Non-pigmented ciliary epithelial cell (primary cell): ENCODE measurements at regions not wholly inside any gene's neighbourhood (a gene's known extent, or its start where the extent isn't known, plus 50 kb on each side); places are given as distances from the start of the nearest gene placed in this dataset.
A peak's percentile ranks its signal among the peaks of the same experiment; 100 is the strongest.

ENCODE experiments used
- DNase-seq: peaks from one replicate; pipeline ENCODE4 v3.0.0-alpha.2; 2010; ENCODE audit warnings: low read depth

- DNase-seq = no peak
These were observed 225.1 kb downstream of the BCAT1 start for GRCh38 chr12:24723759-24724158.

GRCh38 chr12:24721191-24721590 is 227.7 kb downstream of the BCAT1 start:
- DNase-seq = no peak

GRCh38 chr12:24719293-24719721 is 229.6 kb downstream of the BCAT1 start:
- no peak for DNase-seq

- DNase-seq = no peak
These were observed 230.3 kb downstream of the BCAT1 start for GRCh38 chr12:24718617-24719016.

GRCh38 chr12:24714237-24714636 is 234.7 kb downstream of the BCAT1 start:
- no peak for DNase-seq

GRCh38 chr12:24711056-24712008 is 237.6 kb downstream of the BCAT1 start:
- no peak for DNase-seq

GRCh38 chr12:24709216-24709615 is 239.7 kb downstream of the BCAT1 start:
- no peak for DNase-seq

GRCh38 chr12:24708718-24709117 is 240.2 kb downstream of the BCAT1 start:
- no peak for DNase-seq

- DNase-seq = no peak
These were observed 240.9 kb downstream of the BCAT1 start for GRCh38 chr12:24708043-24708442.

- no peak for DNase-seq
These were observed 241.6 kb downstream of the BCAT1 start for GRCh38 chr12:24707334-24707733.

- DNase-seq = no peak
These were observed 243.1 kb downstream of the BCAT1 start for GRCh38 chr12:24705741-24706358.

GRCh38 chr12:24705216-24705615 is 243.7 kb downstream of the BCAT1 start:
- no peak for DNase-seq

- no peak for DNase-seq
These were observed 247.6 kb downstream of the BCAT1 start for GRCh38 chr12:24701343-24701742.

- DNase-seq = no peak
These were observed 249.9 kb downstream of the BCAT1 start for GRCh38 chr12:24698972-24699371.

- DNase-seq = no peak
These were observed 251.1 kb downstream of the BCAT1 start for GRCh38 chr12:24697769-24698168.

GRCh38 chr12:24697295-24697694 is 251.6 kb downstream of the BCAT1 start:
- DNase-seq = no peak

GRCh38 chr12:24696800-24697199 is 252.1 kb downstream of the BCAT1 start:
- no peak for DNase-seq

- DNase-seq = no peak
These were observed 253.1 kb downstream of the BCAT1 start for GRCh38 chr12:24695657-24696329.

GRCh38 chr12:24695103-24695502 is 253.8 kb downstream of the BCAT1 start:
- no peak for DNase-seq

GRCh38 chr12:24688601-24689000 is 260.3 kb downstream of the BCAT1 start:
- DNase-seq = no peak

GRCh38 chr12:24681570-24681969 is 267.3 kb downstream of the BCAT1 start:
- no peak for DNase-seq

- DNase-seq = peak; percentile 10
These were observed 269.8 kb downstream of the BCAT1 start for GRCh38 chr12:24679126-24679525.

- no peak for DNase-seq
These were observed 270.5 kb downstream of the BCAT1 start for GRCh38 chr12:24678436-24678835.
